Smooth muscle cell (in vitro differentiated cells): ENCODE measurements at regions not wholly inside any gene's neighbourhood (a gene's known extent, or its start where the extent isn't known, plus 50 kb on each side); places are given as distances from the start of the nearest gene placed in this dataset.

Source experiments
- DNase-seq: peaks from one replicate; lab custom pipeline; 2025; ENCODE audit not compliant: unreplicated experiment; lab: John Stamatoyannopoulos, UW
- H2AFZ ChIP-seq: fragments of 200-600 bp; sonication (generic); 2 replicates; pipeline ENCODE4 v1.6.0; 2016; ENCODE audit warnings: antibody characterized with exemption, low read depth, mild to moderate bottlenecking
- H3F3A ChIP-seq: fragments of 200-600 bp; sonication (generic); 2 replicates; pipeline ENCODE4 v1.6.0; 2017; ENCODE audit warnings: antibody characterized with exemption, low read depth
- H3K27ac ChIP-seq: fragments of 200-600 bp; sonication (generic); 2 replicates; pipeline ENCODE4 v1.5.1; 2016; ENCODE audit warnings: low read depth, mild to moderate bottlenecking
- H3K27me3 ChIP-seq: fragments of 200-600 bp; sonication (generic); 2 replicates; pipeline ENCODE4 v1.6.1; 2016; ENCODE audit warnings: low read depth, mild to moderate bottlenecking
- H3K36me3 ChIP-seq: fragments of 200-600 bp; sonication (generic); 2 replicates; pipeline ENCODE4 v1.5.1; 2016; ENCODE audit warnings: low read depth
- H3K4me1 ChIP-seq: fragments of 200-600 bp; sonication (generic); 2 replicates; pipeline ENCODE4 v1.5.1; 2016; ENCODE audit warnings: low read depth
- H3K4me2 ChIP-seq: fragments of 200-600 bp; sonication (generic); 2 replicates; pipeline ENCODE4 v1.6.0; 2016; ENCODE audit warnings: mild to moderate bottlenecking
- H3K4me3 ChIP-seq: fragments of 200-600 bp; sonication (generic); 2 replicates; pipeline ENCODE4 v1.5.1; 2016; ENCODE audit warnings: mild to moderate bottlenecking
- H3K79me2 ChIP-seq: fragments of 200-600 bp; sonication (generic); 2 replicates; pipeline ENCODE4 v1.6.0; 2016; ENCODE audit warnings: low read depth, mild to moderate bottlenecking
- H3K9ac ChIP-seq: fragments of 200-600 bp; sonication (generic); 2 replicates; pipeline ENCODE4 v1.6.0; 2016; ENCODE audit warnings: low read depth
- H3K9me3 ChIP-seq: fragments of 200-600 bp; sonication (generic); replicated peaks from 2 replicates; pipeline ENCODE4 v1.5.1; 2016; ENCODE audit warnings: low read depth
- H4K20me1 ChIP-seq: fragments of 200-600 bp; sonication (generic); 2 replicates; pipeline ENCODE4 v1.6.0; 2016; ENCODE audit warnings: low read depth
- WGBS: methylation state at CpG from one replicate; pipeline ENCODE4 v1.1.7; 2016; ENCODE audit warnings: low lambda C conversion rate; 5-methylcytosine and 5-hydroxymethylcytosine counted together
- TF ChIP-seq, protein P1 (sequence below): fragments of 200-600 bp; sonication (generic); IDR thresholded peaks from 2 replicates; pipeline ENCODE4 v1.5.1; 2017; ENCODE audit warnings: borderline replicate concordance, mild to moderate bottlenecking, antibody characterized with exemption; ENCODE audit not compliant: insufficient read depth, poor library complexity, severe bottlenecking

- Histone ChIP-seq H2AFZ (no peak overlapping the region), H3K4me3 (no peak overlapping the region), H3K79me2 (no peaks in the 10 kb centered on the region), H3K4me1 (peaks cover 2% of the 10 kb centered on the region), H3K9ac (no peak overlapping the region), H3K36me3 (no peaks in the 10 kb centered on the region), H3K9me3 (no peaks in the 10 kb centered on the region), H3K27me3 (no peaks in the 10 kb centered on the region), H3K27ac (no peak overlapping the region), H4K20me1 (no peaks in the 10 kb centered on the region), H3F3A (no peaks in the 10 kb centered on the region), H3K4me2 (no peak overlapping the region)
- TF ChIP-seq, protein P1, sequence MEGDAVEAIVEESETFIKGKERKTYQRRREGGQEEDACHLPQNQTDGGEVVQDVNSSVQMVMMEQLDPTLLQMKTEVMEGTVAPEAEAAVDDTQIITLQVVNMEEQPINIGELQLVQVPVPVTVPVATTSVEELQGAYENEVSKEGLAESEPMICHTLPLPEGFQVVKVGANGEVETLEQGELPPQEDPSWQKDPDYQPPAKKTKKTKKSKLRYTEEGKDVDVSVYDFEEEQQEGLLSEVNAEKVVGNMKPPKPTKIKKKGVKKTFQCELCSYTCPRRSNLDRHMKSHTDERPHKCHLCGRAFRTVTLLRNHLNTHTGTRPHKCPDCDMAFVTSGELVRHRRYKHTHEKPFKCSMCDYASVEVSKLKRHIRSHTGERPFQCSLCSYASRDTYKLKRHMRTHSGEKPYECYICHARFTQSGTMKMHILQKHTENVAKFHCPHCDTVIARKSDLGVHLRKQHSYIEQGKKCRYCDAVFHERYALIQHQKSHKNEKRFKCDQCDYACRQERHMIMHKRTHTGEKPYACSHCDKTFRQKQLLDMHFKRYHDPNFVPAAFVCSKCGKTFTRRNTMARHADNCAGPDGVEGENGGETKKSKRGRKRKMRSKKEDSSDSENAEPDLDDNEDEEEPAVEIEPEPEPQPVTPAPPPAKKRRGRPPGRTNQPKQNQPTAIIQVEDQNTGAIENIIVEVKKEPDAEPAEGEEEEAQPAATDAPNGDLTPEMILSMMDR, result no peak
- DNase-seq, result no peak
- WGBS, result 93% methylated on average over 2 of the region's 2 CpGs
These were observed 120.1 kb downstream of the BACH1 start for GRCh38 chr21:29418813-29419212.

- no peaks in the 10 kb centered on the region for H3K79me2 ChIP-seq
- 97% methylated on average over 1 of the region's 1 CpG for WGBS
- H3K4me2 ChIP-seq, result no peak overlapping the region
- no peaks in the 10 kb centered on the region for H3K27me3 ChIP-seq
- H3K4me1 ChIP-seq, result peaks cover 2% of the 10 kb centered on the region
- TF ChIP-seq, protein P1, result no peak
- H3K9me3 ChIP-seq, result no peaks in the 10 kb centered on the region
- H2AFZ ChIP-seq, result no peak overlapping the region
- no peak overlapping the region for H3K27ac ChIP-seq
- no peak overlapping the region for H3K4me3 ChIP-seq
- no peaks in the 10 kb centered on the region for H3K36me3 ChIP-seq
- no peak for DNase-seq
- H3F3A ChIP-seq, result no peaks in the 10 kb centered on the region
- H4K20me1 ChIP-seq, result no peaks in the 10 kb centered on the region
- no peak overlapping the region for H3K9ac ChIP-seq
These were observed 120.7 kb downstream of the BACH1 start for GRCh38 chr21:29419422-29419821.

- Histone ChIP-seq H3K27ac (no peak overlapping the region), H3K9ac (no peak overlapping the region), H3K4me1 (peaks cover 2% of the 10 kb centered on the region), H3K27me3 (no peaks in the 10 kb centered on the region), H3F3A (no peaks in the 10 kb centered on the region), H3K79me2 (no peaks in the 10 kb centered on the region), H3K4me3 (no peak overlapping the region), H4K20me1 (no peaks in the 10 kb centered on the region), H3K9me3 (no peaks in the 10 kb centered on the region), H2AFZ (no peak overlapping the region), H3K36me3 (no peaks in the 10 kb centered on the region), H3K4me2 (no peak overlapping the region)
- TF ChIP-seq, protein P1, result no peak
- DNase-seq, result no peak
- WGBS, result 87% methylated on average over 2 of the region's 2 CpGs
These were observed 124.6 kb downstream of the BACH1 start for GRCh38 chr21:29423099-29423870.

DNA sequence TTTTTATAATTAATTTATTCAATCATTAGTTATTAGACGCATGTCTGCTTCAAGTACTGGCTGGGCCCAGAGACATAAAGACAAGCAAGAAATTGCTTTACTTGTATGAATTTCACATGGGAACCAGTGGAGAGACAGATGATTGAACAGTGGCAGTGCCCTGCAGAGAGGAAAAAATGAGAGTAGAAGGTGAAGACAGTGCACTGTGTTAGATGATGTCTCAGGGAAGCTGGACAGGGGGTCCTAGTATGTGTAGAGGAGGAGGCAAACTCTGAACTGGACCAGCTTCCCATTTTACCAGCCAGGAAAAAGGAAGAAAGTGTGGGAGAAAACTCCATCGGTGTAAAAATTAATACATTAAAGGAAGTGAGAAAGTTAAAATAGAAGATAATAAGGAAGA lies 126.0 kb downstream of the BACH1 start:
- Histone ChIP-seq H3F3A (no peaks in the 10 kb centered on the region), H3K4me1 (peaks cover 2% of the 10 kb centered on the region), H3K36me3 (no peaks in the 10 kb centered on the region), H3K27me3 (no peaks in the 10 kb centered on the region), H3K9ac (no peak overlapping the region), H3K27ac (no peak overlapping the region), H3K9me3 (no peaks in the 10 kb centered on the region), H3K4me2 (no peak overlapping the region), H3K79me2 (no peaks in the 10 kb centered on the region), H3K4me3 (no peak overlapping the region), H4K20me1 (no peaks in the 10 kb centered on the region), H2AFZ (no peak overlapping the region)
- WGBS, result 99% methylated on average over 2 of the region's 2 CpGs
- TF ChIP-seq, protein P1, result no peak
- no peak for DNase-seq
